ENCODE measurements at regions not wholly inside any gene's neighbourhood (a gene's known extent, or its start where the extent isn't known, plus 50 kb on each side); places are given as distances from the start of the nearest gene placed in this dataset.

DNA sequence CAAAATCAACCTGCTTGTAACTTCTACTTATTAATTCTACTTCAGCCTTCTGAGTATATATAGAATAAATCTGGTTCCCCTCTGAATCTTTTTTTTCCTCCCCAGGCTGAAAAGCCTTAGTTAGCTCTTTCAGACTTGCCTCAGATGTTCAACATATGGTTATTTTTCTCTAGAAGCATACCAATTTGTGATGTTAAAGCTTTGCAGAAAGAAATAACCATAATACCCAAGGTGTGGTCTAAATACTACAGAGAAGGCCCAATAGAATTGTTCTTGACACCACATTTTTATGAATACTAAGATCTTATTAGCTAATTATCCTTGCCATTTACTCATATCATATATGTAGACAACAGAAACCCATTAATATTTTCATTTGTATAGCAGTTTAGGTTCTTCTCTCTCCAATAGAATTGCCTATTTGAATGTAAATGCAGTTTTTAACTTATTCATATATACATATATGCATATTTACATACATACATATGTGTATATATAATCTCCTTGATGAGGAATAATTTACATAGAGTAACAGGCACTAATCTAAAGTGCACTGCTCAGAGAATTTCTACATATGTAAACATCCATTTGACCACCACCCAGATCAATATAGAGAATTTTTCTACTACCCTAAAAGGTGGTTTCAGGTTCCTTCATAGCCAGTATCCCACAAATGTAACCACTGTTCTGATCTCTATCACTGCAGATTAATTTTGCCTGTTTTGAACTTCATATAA lies 175.2 kb upstream of the IVNS1ABP start:
- DNase-seq (no peak), ATAC-seq (no peak)
- peaks cover 3% of the 10 kb centered on the region for H3K36me3 Mint-ChIP-seq (ENCODE audit: low read depth)
- no peak overlapping the region for H3K4me3 Mint-ChIP-seq
- peaks cover 4% of the 10 kb centered on the region for H3K4me1 Mint-ChIP-seq
- H3K27me3 Mint-ChIP-seq, result peaks cover 4% of the 10 kb centered on the region
- H3K9me3 ChIP-seq (ENCODE audit: control insufficient read depth, low read length, poor library complexity, severe bottlenecking), result no peaks in the 10 kb centered on the region
- H3K27ac Mint-ChIP-seq, result no peak overlapping the region

DNA sequence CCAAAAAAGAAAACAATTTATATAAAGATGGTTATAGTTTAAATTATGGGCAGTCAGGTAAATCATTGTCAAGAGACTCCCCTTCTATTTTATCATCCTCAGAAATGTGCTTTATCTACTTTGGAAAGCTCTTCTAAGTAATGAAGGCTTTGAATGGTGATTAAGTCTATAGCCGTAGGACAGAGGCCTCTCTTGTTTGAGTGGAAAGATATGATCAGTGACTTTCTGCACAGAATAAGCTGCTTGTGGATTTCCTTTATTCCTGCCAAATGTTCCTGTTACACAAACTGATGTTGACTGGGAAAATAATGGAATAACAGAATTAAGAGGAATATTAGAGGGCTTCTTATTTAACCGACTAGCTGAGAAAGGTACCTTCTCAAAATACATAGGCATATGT lies 174.6 kb upstream of the IVNS1ABP start:
- Mint-ChIP-seq H3K27me3 (peaks cover 4% of the 10 kb centered on the region), H3K4me3 (no peak overlapping the region), H3K36me3 (ENCODE audit: low read depth) (peaks cover 3% of the 10 kb centered on the region), H3K4me1 (peaks cover 4% of the 10 kb centered on the region), H3K27ac (no peak overlapping the region)
- DNase-seq (no peak), ATAC-seq (no peak)
- no peaks in the 10 kb centered on the region for H3K9me3 ChIP-seq (ENCODE audit: control insufficient read depth, low read length, poor library complexity, severe bottlenecking)

DNA sequence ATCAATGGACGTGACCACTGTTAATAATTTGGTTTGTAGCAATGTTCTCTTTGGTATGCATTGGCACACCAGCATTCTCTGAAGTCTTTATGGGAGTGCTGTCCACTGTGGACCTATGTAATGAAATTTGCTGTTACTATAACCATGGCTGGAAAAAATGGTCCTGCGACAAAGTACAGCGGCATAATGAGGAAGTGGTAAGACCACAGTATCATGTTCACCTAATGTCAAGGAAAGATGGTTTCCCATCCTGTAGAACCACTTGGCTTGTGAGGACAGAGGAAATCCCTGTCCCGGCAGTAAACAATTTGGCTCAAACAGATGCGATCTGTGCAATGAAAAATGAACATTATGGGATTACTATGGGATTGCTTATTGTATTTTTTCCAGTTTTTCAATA lies 173.9 kb upstream of the IVNS1ABP start:
- no peak for DNase-seq
- no peak for ATAC-seq
- no peak overlapping the region for H3K27ac Mint-ChIP-seq
- H3K27me3 Mint-ChIP-seq, result peaks cover 2% of the 10 kb centered on the region
- H3K4me1 Mint-ChIP-seq, result peaks cover 4% of the 10 kb centered on the region
- no peaks in the 10 kb centered on the region for H3K36me3 Mint-ChIP-seq (ENCODE audit: low read depth)
- H3K9me3 ChIP-seq (ENCODE audit: control insufficient read depth, low read length, poor library complexity, severe bottlenecking), result no peaks in the 10 kb centered on the region
- H3K4me3 Mint-ChIP-seq, result no peak overlapping the region

DNA sequence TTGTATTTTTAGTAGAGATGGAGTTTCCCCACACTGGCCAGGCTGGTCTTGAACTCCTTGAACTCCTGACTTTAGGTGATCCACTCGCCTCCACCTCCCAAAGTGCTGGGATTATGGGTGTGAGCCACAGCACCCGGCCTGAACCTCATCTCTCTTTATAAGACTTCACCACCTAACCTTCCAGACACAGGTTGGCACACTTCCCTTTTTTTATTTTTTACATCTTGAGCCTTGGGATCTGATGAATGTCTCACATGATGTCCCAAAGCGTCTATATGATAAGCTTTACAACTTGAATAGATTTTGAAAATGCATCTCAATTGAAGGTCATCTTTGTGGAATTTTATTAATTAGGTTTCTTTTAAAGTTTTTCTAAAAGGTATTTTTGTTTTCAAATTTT lies 172.4 kb upstream of the IVNS1ABP start:
- H3K27me3 Mint-ChIP-seq, result no peaks in the 10 kb centered on the region
- no peak for ATAC-seq
- peaks cover 2% of the 10 kb centered on the region for H3K4me1 Mint-ChIP-seq
- H3K4me3 Mint-ChIP-seq, result no peak overlapping the region
- no peaks in the 10 kb centered on the region for H3K9me3 ChIP-seq (ENCODE audit: control insufficient read depth, low read length, poor library complexity, severe bottlenecking)
- H3K27ac Mint-ChIP-seq, result peak overlapping the region; percentile 74
- no peaks in the 10 kb centered on the region for H3K36me3 Mint-ChIP-seq (ENCODE audit: low read depth)
- DNase-seq, result no peak

DNA sequence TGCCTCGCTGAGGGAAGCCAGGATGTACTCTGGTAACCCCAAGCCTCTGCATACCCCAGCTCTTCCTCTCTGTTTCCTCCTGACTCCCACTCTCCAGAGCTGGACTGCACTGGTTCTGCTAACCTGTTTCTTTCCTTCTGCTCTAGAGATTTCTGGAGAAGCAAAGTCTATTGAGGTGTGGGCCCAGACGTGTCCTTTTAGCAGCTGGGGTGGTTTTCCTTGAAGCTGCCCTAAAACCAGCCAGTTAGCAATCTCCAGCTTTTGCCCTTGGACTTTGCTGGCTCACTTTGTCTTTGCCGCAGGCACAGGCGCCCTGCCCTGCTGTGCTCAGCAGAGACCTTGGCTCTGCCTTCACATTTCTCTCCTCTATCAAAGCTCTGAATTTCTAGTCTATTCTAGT lies 171.8 kb upstream of the IVNS1ABP start:
- Mint-ChIP-seq H3K4me1 (peaks cover 2% of the 10 kb centered on the region), H3K27me3 (no peaks in the 10 kb centered on the region), H3K27ac (peak overlapping the region; percentile 74), H3K36me3 (ENCODE audit: low read depth) (no peaks in the 10 kb centered on the region), H3K4me3 (no peak overlapping the region)
- H3K9me3 ChIP-seq (ENCODE audit: control insufficient read depth, low read length, poor library complexity, severe bottlenecking), result no peaks in the 10 kb centered on the region
- DNase-seq (no peak), ATAC-seq (no peak)

DNA sequence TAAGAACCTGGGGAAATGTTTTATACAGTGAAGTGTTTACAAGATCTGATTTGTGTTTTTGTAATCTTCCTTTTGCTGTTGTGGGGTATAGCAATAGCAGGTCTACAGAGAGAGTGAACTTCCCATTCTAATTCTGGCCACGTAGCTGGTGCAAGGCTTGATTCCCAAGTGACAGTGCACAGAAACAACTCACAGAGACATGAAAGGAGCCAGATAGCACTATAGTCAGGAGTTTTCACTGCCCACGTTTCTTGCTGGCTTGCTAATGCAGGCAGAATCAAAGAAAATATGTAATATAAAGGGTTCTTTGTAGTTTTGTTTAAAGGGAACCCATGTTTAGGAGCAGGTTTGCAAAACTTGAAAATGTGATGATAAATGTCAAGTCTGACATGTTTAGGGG lies 170.9 kb upstream of the IVNS1ABP start:
- no peaks in the 10 kb centered on the region for H3K27me3 Mint-ChIP-seq
- H3K4me1 Mint-ChIP-seq, result peaks cover 2% of the 10 kb centered on the region
- H3K9me3 ChIP-seq (ENCODE audit: control insufficient read depth, low read length, poor library complexity, severe bottlenecking), result no peaks in the 10 kb centered on the region
- no peak for ATAC-seq
- no peaks in the 10 kb centered on the region for H3K36me3 Mint-ChIP-seq (ENCODE audit: low read depth)
- no peak overlapping the region for H3K4me3 Mint-ChIP-seq
- DNase-seq, result no peak
- H3K27ac Mint-ChIP-seq, result no peak overlapping the region

DNA sequence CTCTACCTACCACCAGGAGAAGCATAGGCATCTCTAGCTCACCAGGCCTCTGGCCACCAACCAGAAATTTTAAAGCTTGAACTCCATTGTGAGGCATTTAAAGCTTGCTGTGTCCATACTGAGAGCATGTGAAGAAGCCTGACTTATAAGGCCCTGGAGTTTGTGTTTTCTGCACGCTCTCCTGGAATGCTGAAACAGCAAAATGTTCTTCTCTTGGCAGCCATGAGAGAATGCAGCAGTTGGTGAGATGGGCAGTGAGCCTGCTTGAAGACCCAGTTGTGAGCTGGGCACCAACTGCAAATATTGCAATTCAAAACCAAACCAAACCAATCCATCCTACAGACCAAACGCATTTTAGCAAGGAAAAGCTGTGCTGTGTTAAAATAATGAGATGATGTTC lies 170.0 kb upstream of the IVNS1ABP start:
- Mint-ChIP-seq H3K36me3 (ENCODE audit: low read depth) (no peaks in the 10 kb centered on the region), H3K27me3 (no peaks in the 10 kb centered on the region), H3K4me3 (no peak overlapping the region), H3K4me1 (peaks cover 2% of the 10 kb centered on the region), H3K27ac (no peak overlapping the region)
- H3K9me3 ChIP-seq (ENCODE audit: control insufficient read depth, low read length, poor library complexity, severe bottlenecking), result no peaks in the 10 kb centered on the region
- DNase-seq, result no peak
- ATAC-seq, result no peak

DNA sequence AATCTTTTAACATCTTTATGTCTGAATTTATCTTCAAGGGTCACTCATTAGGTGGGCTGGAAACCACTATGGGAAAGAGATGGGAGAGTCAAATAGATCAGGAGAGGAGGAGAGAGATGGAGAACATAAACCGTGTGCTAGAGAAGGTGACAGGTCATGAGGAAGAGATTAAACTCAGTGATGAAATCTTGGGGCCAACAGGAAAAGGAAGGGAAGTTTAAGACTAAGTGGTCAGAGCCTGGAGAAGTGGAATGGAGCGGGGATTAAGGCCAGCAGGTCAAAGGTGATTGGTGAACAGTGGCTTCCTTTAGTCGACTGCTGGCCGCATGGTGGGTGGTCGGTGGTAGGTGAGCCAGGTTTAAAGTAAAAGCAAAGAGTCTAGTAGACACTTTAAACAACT lies 169.3 kb upstream of the IVNS1ABP start:
- Mint-ChIP-seq H3K4me1 (peaks cover 2% of the 10 kb centered on the region), H3K27ac (no peak overlapping the region), H3K36me3 (ENCODE audit: low read depth) (no peaks in the 10 kb centered on the region), H3K27me3 (no peaks in the 10 kb centered on the region), H3K4me3 (no peak overlapping the region)
- DNase-seq (no peak), ATAC-seq (no peak)
- no peaks in the 10 kb centered on the region for H3K9me3 ChIP-seq (ENCODE audit: control insufficient read depth, low read length, poor library complexity, severe bottlenecking)

DNA sequence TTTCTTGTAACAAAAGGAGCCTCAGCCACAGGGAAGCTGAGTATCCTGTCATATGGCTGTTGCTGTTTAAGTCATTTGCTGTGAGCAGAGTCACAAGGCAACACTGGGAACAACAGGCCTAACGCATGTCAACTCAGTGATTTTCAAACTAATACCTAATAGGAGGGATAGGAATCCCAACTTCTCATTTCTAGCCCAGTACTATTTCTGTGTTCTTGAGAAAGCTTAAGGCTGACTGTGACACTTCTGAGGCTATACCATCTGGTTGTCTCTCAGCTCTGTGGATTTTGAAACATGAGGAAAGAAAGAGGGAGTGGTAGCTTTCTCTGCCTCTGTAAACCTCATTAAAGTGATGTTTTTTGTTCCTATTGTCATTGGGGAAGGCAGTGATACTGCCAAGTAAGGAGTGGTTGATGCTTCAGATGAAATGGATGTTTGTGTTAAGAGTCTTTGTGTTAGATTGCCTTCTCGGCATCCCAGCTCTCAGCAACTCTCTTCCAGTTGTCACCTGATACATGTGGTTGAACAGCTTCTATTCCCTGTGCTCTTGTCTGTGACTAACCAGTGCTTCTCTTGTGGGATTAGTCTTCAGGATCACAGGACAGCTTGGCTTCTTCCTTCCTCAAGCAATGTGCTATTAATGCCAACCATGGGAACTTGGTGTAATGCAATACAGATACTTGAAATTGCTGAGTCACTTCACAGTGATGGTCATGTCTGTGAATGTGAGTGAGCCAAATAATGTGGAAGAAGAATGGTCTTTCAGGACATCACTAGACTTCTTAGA lies 166.8 kb upstream of the IVNS1ABP start:
- no peak for ATAC-seq
- no peaks in the 10 kb centered on the region for H3K27me3 Mint-ChIP-seq

DNA sequence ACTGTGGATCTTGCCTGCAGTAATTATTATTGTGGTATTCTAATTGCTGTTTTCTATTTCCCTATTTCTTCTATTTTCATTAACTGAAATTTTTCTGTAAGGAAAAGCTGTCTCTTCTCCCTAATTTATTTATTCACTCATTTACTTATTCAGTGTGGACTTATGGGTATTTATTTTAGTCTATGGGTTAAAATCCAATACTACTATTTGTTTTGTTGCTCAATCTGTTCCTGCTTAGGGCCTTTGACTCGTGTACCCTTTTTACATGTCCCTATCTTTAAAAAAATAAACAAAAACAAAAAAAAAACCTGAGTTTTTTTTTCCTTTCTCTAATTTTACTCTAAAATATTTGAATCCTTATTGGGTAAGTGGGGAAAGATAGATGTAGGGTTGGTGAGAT lies 166.2 kb upstream of the IVNS1ABP start:
- ATAC-seq, result no peak
- Mint-ChIP-seq H3K27ac (no peak overlapping the region), H3K4me1 (no peaks in the 10 kb centered on the region), H3K36me3 (ENCODE audit: low read depth) (no peaks in the 10 kb centered on the region), H3K4me3 (no peak overlapping the region), H3K27me3 (no peaks in the 10 kb centered on the region)
- DNase-seq, result no peak
- H3K9me3 ChIP-seq (ENCODE audit: control insufficient read depth, low read length, poor library complexity, severe bottlenecking), result no peaks in the 10 kb centered on the region

More for the DNA sequence above, 166.8 kb upstream of the IVNS1ABP start:
- no peak for DNase-seq
- no peaks in the 10 kb centered on the region for H3K36me3 Mint-ChIP-seq (ENCODE audit: low read depth)
- H3K27ac Mint-ChIP-seq, result no peak overlapping the region
- H3K4me1 Mint-ChIP-seq, result no peaks in the 10 kb centered on the region
- H3K4me3 Mint-ChIP-seq, result no peak overlapping the region
- H3K9me3 ChIP-seq (ENCODE audit: control insufficient read depth, low read length, poor library complexity, severe bottlenecking), result no peaks in the 10 kb centered on the region

DNA sequence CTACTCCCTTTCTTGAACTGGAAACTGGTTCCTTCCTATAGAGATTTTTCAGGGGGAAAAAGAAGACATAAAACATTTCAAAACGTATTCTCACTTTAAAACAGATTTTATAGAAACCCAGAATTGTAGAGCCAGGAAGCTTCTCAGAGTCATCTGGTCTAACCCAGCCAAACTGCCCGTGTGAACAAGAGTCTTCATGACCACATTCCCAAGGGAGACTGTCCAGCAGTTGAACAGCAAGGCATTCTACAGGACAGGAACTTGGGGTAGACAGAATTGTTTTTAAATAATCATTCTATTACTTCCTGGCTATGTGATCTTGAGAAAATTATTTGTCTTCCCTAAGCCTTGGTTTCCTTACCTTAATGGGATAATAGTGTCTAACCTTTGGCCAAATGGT lies 163.5 kb upstream of the IVNS1ABP start:
- no peaks in the 10 kb centered on the region for H3K36me3 Mint-ChIP-seq (ENCODE audit: low read depth)
- no peaks in the 10 kb centered on the region for H3K4me1 Mint-ChIP-seq
- H3K27me3 Mint-ChIP-seq, result no peaks in the 10 kb centered on the region
- H3K4me3 Mint-ChIP-seq, result no peak overlapping the region
- no peak for DNase-seq
- no peak overlapping the region for H3K27ac Mint-ChIP-seq
- H3K9me3 ChIP-seq (ENCODE audit: control insufficient read depth, low read length, poor library complexity, severe bottlenecking), result no peaks in the 10 kb centered on the region
- ATAC-seq, result no peak

DNA sequence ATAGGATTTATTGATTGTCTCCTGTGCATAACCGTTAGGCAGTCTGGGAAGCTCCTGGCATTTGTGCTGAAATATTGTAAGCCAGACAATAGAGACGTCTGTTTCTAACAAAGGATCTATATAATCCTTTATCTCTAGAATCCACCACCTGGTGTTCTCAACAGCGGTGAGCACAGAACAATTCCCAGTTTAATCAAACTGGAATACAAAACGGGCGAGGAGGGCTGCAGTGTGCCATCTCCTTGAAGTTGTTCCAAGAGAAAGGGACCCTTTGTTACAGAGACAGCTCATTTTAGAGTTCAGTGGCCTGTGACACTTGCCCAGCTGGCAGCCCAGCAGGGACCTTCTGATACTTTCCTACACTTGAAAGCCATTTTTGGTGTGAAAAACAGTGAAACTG lies 162.8 kb upstream of the IVNS1ABP start:
- H3K27ac Mint-ChIP-seq, result no peak overlapping the region
- no peak for DNase-seq
- no peaks in the 10 kb centered on the region for H3K27me3 Mint-ChIP-seq
- H3K36me3 Mint-ChIP-seq (ENCODE audit: low read depth), result no peaks in the 10 kb centered on the region
- peaks cover 5% of the 10 kb centered on the region for H3K4me1 Mint-ChIP-seq
- no peak overlapping the region for H3K4me3 Mint-ChIP-seq
- ATAC-seq, result no peak
- no peaks in the 10 kb centered on the region for H3K9me3 ChIP-seq (ENCODE audit: control insufficient read depth, low read length, poor library complexity, severe bottlenecking)

DNA sequence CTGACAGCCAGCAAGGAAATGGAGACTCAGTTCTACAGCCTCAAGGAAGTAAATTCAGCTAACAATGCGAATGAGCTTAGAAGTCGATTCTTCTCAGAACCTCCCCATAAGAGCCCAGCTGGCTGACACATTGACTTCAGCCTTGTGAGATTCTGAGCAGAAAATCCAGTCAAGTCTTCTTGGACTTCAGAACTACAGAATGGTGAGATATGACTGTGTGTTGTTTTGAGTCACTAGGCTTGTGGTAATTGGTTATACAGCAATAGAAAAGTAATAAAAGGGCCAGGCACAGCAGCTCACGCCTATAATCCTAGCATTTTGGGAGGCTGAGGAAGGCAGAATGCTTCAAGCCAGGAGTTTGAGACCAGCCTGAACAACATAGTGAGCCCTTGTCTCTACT lies 161.8 kb upstream of the IVNS1ABP start:
- no peak overlapping the region for H3K4me3 Mint-ChIP-seq
- H3K4me1 Mint-ChIP-seq, result peaks cover 9% of the 10 kb centered on the region
- H3K9me3 ChIP-seq (ENCODE audit: control insufficient read depth, low read length, poor library complexity, severe bottlenecking), result no peaks in the 10 kb centered on the region
- ATAC-seq (no peak), DNase-seq (no peak)
- no peaks in the 10 kb centered on the region for H3K36me3 Mint-ChIP-seq (ENCODE audit: low read depth)
- no peak overlapping the region for H3K27ac Mint-ChIP-seq
- no peaks in the 10 kb centered on the region for H3K27me3 Mint-ChIP-seq

All from T-helper 17 cell (primary cell).